IMR-90 (cell line): ENCODE measurements at regions not wholly inside any gene's neighbourhood (a gene's known extent, or its start where the extent isn't known, plus 50 kb on each side); places are given as distances from the start of the nearest gene placed in this dataset.

Source experiments
- ATAC-seq: fragments of 200-7000 bp; cut with Tn5 transposase; 2 replicates; pipeline ENCODE4 v1.9.1; 2020; ENCODE audit warnings: low read depth, mild to moderate bottlenecking, moderate library complexity
- BruUV-seq: library from RNA; stranded (reverse); fragments of 400-500 nt; replicated peaks from 2 replicates; lab custom pipeline; 2021; lab: Mats Ljungman, UMichigan
- CTCF ChIA-PET: fragments of 300-600 bp; formaldehyde crosslinking; extraction: SDS; loops from one replicate; lab custom pipeline; 2021; ENCODE audit warnings: antibody characterized with exemption; lab: Yijun Ruan, JAX
- POLR2A ChIA-PET: fragments of 300-600 bp; sonication (Branson Sonifier 250); formaldehyde crosslinking; loops from one replicate; lab custom pipeline; 2022; ENCODE audit warnings: antibody characterized with exemption; ENCODE audit not compliant: unreplicated experiment; lab: Charles Lee
- DNase-seq: peaks from one replicate; pipeline ENCODE4 v3.0.0; 2013
- H2AFZ ChIP-seq: replicated peaks from 2 replicates; pipeline ENCODE3; 2013; ENCODE audit warnings: low read length, mild to moderate bottlenecking; ENCODE audit not compliant: poor library complexity
- H2AK5ac ChIP-seq: 2 replicates; pipeline ENCODE4 v1.6.1; 2013; ENCODE audit warnings: low read depth, low read length, inconsistent platforms
- H2AK9ac ChIP-seq: replicated peaks from 2 replicates; pipeline ENCODE3; 2013; ENCODE audit warnings: mild to moderate bottlenecking, low read depth, low read length, moderate library complexity; ENCODE audit not compliant: poor library complexity
- H2BK120ac ChIP-seq: 2 replicates; pipeline ENCODE4 v1.6.1; 2013; ENCODE audit warnings: low read depth, low read length, inconsistent platforms
- H2BK15ac ChIP-seq: 3 replicates; pipeline ENCODE4 v1.6.1; 2013; ENCODE audit warnings: low read depth, low read length, inconsistent platforms
- H2BK20ac ChIP-seq: 2 replicates; pipeline ENCODE4 v1.6.1; 2013; ENCODE audit warnings: low read depth, mild to moderate bottlenecking, inconsistent platforms, low read length, moderate library complexity
- H2BK5ac ChIP-seq: 2 replicates; pipeline ENCODE4 v1.6.1; 2013; ENCODE audit warnings: mild to moderate bottlenecking, low read depth, low read length, inconsistent platforms; ENCODE audit not compliant: poor library complexity, severe bottlenecking
- H3K14ac ChIP-seq: replicated peaks from 2 replicates; pipeline ENCODE4 v1.6.1; 2013; ENCODE audit warnings: low read depth, low read length, inconsistent platforms
- H3K18ac ChIP-seq: 2 replicates; pipeline ENCODE4 v1.6.1; 2013; ENCODE audit warnings: low read depth, low read length, control low read depth
- H3K23ac ChIP-seq: 2 replicates; pipeline ENCODE4 v1.6.1; 2013; ENCODE audit warnings: low read depth, low read length, inconsistent platforms
- H3K27ac ChIP-seq: 2 replicates; pipeline ENCODE4 v1.5.1; 2013; ENCODE audit warnings: mild to moderate bottlenecking, control low read depth, low read length; ENCODE audit not compliant: insufficient read depth
- H3K27me3 ChIP-seq: 2 replicates; pipeline ENCODE4 v1.6.1; 2013; ENCODE audit warnings: low read length; ENCODE audit not compliant: control insufficient read depth, insufficient read depth
- H3K36me3 ChIP-seq: 2 replicates; pipeline ENCODE4 v1.6.1; 2013; ENCODE audit warnings: low read length, mixed read lengths; ENCODE audit not compliant: control insufficient read depth, insufficient read depth
- H3K4ac ChIP-seq: 2 replicates; pipeline ENCODE4 v1.6.1; 2013; ENCODE audit warnings: low read depth, low read length, inconsistent platforms
- H3K4me1 ChIP-seq: 2 replicates; pipeline ENCODE4 v1.6.1; 2013; ENCODE audit warnings: low read length, mixed read lengths; ENCODE audit not compliant: control insufficient read depth, insufficient read depth
- H3K4me2 ChIP-seq: 2 replicates; pipeline ENCODE4 v1.6.1; 2013; ENCODE audit warnings: low read depth, mild to moderate bottlenecking, control low read depth, low read length, moderate library complexity
- H3K4me3 ChIP-seq: 2 replicates; pipeline ENCODE4 v1.5.1; 2013; ENCODE audit warnings: low read depth, mild to moderate bottlenecking, control low read depth, low read length, moderate library complexity; ENCODE audit not compliant: insufficient read depth
- H3K56ac ChIP-seq: 2 replicates; pipeline ENCODE4 v1.6.1; 2013; ENCODE audit warnings: low read length, inconsistent platforms; ENCODE audit not compliant: insufficient read depth; ENCODE audit errors: extremely low read depth
- H3K79me1 ChIP-seq, 2 experiments: 2 replicates each; pipeline ENCODE4 v1.6.1; 2013; ENCODE audit warnings: low read length in 2 of 2, inconsistent platforms in 1 of 2, low read depth in 1 of 2
- H3K9ac ChIP-seq: 2 replicates; pipeline ENCODE4 v1.6.1; 2013; ENCODE audit warnings: low read depth, low read length, control low read depth
- H3K9me1 ChIP-seq: 2 replicates; pipeline ENCODE4 v1.6.1; 2013; ENCODE audit warnings: low read length, inconsistent platforms; ENCODE audit not compliant: insufficient read depth
- H3K9me3 ChIP-seq: 2 replicates; pipeline ENCODE4 v1.6.1; 2013; ENCODE audit warnings: low read length; ENCODE audit not compliant: control insufficient read depth, insufficient read depth
- H4K20me1 ChIP-seq: 2 replicates; pipeline ENCODE4 v1.6.1; 2013; ENCODE audit warnings: low read length, inconsistent platforms; ENCODE audit not compliant: insufficient read depth
- H4K5ac ChIP-seq: 2 replicates; pipeline ENCODE4 v1.6.1; 2013; ENCODE audit warnings: mild to moderate bottlenecking, low read depth, low read length, control low read depth
- H4K8ac ChIP-seq, 2 experiments: 2 replicates each; pipeline ENCODE4 v1.6.1; 2013; ENCODE audit warnings: low read depth in 2 of 2, low read length in 2 of 2, control low read depth in 1 of 2, inconsistent platforms in 1 of 2
- H4K91ac ChIP-seq: 2 replicates; pipeline ENCODE4 v1.6.1; 2013; ENCODE audit warnings: low read depth, low read length, inconsistent platforms; ENCODE audit not compliant: insufficient read depth
- BHLHE40 ChIP-seq: fragments of 150-350 bp; IDR thresholded peaks from 2 replicates; pipeline ENCODE4 v1.6.1; 2016; ENCODE audit warnings: mild to moderate bottlenecking, low read depth, low read length
- CEBPB ChIP-seq: IDR thresholded peaks from 2 replicates; pipeline ENCODE4 v1.6.1; 2012; ENCODE audit warnings: low read depth, low read length, improper control_type of control experiment
- CHD1 ChIP-seq: IDR thresholded peaks from 2 replicates; pipeline ENCODE4 v1.6.1; 2012; ENCODE audit warnings: low read depth, low read length, improper control_type of control experiment
- CTCF ChIP-seq: conservative IDR thresholded peaks from 2 replicates; pipeline ENCODE4 v1.5.1; 2012; ENCODE audit warnings: mild to moderate bottlenecking, low read depth, low read length, improper control_type of control experiment
- FOS ChIP-seq: fragments of 150-350 bp; IDR thresholded peaks from 2 replicates; pipeline ENCODE4 v1.6.1; 2016; ENCODE audit warnings: low read depth, low read length
- MAFK ChIP-seq: IDR thresholded peaks from 2 replicates; pipeline ENCODE4 v1.6.1; 2012; ENCODE audit warnings: low read depth, low read length, improper control_type of control experiment
- MAZ ChIP-seq: IDR thresholded peaks from 2 replicates; pipeline ENCODE4 v1.6.1; 2012; ENCODE audit warnings: low read depth, mild to moderate bottlenecking, low read length, improper control_type of control experiment, moderate library complexity, borderline replicate concordance
- MXI1 ChIP-seq: IDR thresholded peaks from 2 replicates; pipeline ENCODE4 v1.6.1; 2012; ENCODE audit warnings: low read depth, mild to moderate bottlenecking, low read length, moderate library complexity, borderline replicate concordance
- NFE2L2 ChIP-seq: fragments of 150-350 bp; IDR thresholded peaks from 2 replicates; pipeline ENCODE4 v1.6.1; 2016; ENCODE audit warnings: low read depth, mild to moderate bottlenecking, low read length
- POLR2A ChIP-seq: IDR thresholded peaks from 2 replicates; pipeline ENCODE4 v1.6.1; 2012; ENCODE audit warnings: mild to moderate bottlenecking, low read depth, low read length
- RAD21 ChIP-seq: IDR thresholded peaks from 2 replicates; pipeline ENCODE4 v1.6.1; 2012; ENCODE audit warnings: low read length, improper control_type of control experiment
- RCOR1 ChIP-seq: IDR thresholded peaks from 2 replicates; pipeline ENCODE4 v1.6.1; 2012; ENCODE audit warnings: mild to moderate bottlenecking, low read length, improper control_type of control experiment; ENCODE audit not compliant: insufficient replicate concordance
- RFX5 ChIP-seq: IDR thresholded peaks from 2 replicates; pipeline ENCODE4 v1.8.0; 2012; ENCODE audit warnings: low read depth, mild to moderate bottlenecking, low read length, moderate library complexity
- SMC3 ChIP-seq: fragments of 150-350 bp; IDR thresholded peaks from 2 replicates; pipeline ENCODE4 v1.6.1; 2016; ENCODE audit warnings: low read depth, mild to moderate bottlenecking, antibody characterized with exemption, low read length, moderate library complexity
- WGBS, 2 experiments: methylation state at CpG; one replicate each; pipeline versions ENCODE4 v1.1.5 to v1.1.7; 2013; ENCODE audit warnings: missing lambda C conversion rate in 2 of 2; ENCODE audit not compliant: insufficient read length in 1 of 2; ENCODE audit errors: extremely low coverage in 2 of 2; 5-methylcytosine and 5-hydroxymethylcytosine counted together
- dilution Hi-C: fragments of 300-500 bp; cut with HindIII; formaldehyde crosslinking; loops from one replicate; pipeline ENCODE4 v1.14.3; 2018; ENCODE audit warnings: low sequenced_read_pairs; ENCODE audit not compliant: unreplicated experiment
- in situ Hi-C: fragments of 300-500 bp; cut with MboI; formaldehyde crosslinking; loops from 3 replicates; pipeline ENCODE4 v1.14.3; 2019; ENCODE audit warnings: low sequenced_read_pairs, inconsistent platforms, mixed read lengths
- intact Hi-C: fragments of 100-400 bp; cut with micrococcal nuclease; formaldehyde crosslinking; loops from 2 replicates; pipeline ENCODE4 v1.10.0; 2022
- TF ChIP-seq, protein P1 (sequence below): fragments of 150-350 bp; IDR thresholded peaks from 2 replicates; pipeline ENCODE4 v1.6.1; 2017; ENCODE audit warnings: mild to moderate bottlenecking, antibody characterized with exemption, low read length, low read depth
- TF ChIP-seq, protein P2 (sequence below): fragments of 150-350 bp; IDR thresholded peaks from 2 replicates; pipeline ENCODE4 v1.6.1; 2016; ENCODE audit warnings: low read depth, mild to moderate bottlenecking, low read length, moderate library complexity, borderline replicate concordance

- no peak for ATAC-seq
- no peak overlapping the region for H2BK20ac ChIP-seq
- H2AK9ac ChIP-seq = no peak overlapping the region
- dilution Hi-C loops = no loop called here
- no peak overlapping the region for H3K56ac ChIP-seq
- no peak overlapping the region for H2AK5ac ChIP-seq
- no peaks in the 10 kb centered on the region for H4K20me1 ChIP-seq
- WGBS, 2 experiments = 55% methylated on average over 4 of the region's 6 CpGs; no CpG with 5 or more reads in 1 of the 2 experiments
- in situ Hi-C loops = no loop called here
- no peak overlapping the region for H2BK5ac ChIP-seq
- H3K9me3 ChIP-seq = no peaks in the 10 kb centered on the region
- no peak overlapping the region for H3K27ac ChIP-seq
- no peak overlapping the region for H3K4me2 ChIP-seq
- ChIA-PET POLR2A (no interaction called here), CTCF (no interaction called here)
- no peak overlapping the region for H2BK120ac ChIP-seq
- no peak overlapping the region for H3K23ac ChIP-seq
- H4K5ac ChIP-seq = no peak overlapping the region
- intact Hi-C loops = no loop called here
- peaks cover 4% of the 10 kb centered on the region for H3K27me3 ChIP-seq
- H3K36me3 ChIP-seq = no peaks in the 10 kb centered on the region
- H3K9ac ChIP-seq = no peak overlapping the region
- no peaks in the 10 kb centered on the region for H3K9me1 ChIP-seq
- H3K14ac ChIP-seq = no peak overlapping the region
- H3K18ac ChIP-seq = no peak overlapping the region
- H2BK15ac ChIP-seq = no peak overlapping the region
- no peak overlapping the region for H4K8ac ChIP-seq
- no peak overlapping the region for H4K91ac ChIP-seq
- peaks cover 2% of the 10 kb centered on the region; the same call in 1 of the 2 replicates for H3K4me1 ChIP-seq
- TF ChIP-seq BHLHE40 (no peak), RAD21 (no peak), RFX5 (no peak), NFE2L2 (no peak), CHD1 (no peak), POLR2A (no peak), SMC3 (no peak), CTCF (no peak), FOS (no peak), MXI1 (no peak), CEBPB (no peak), MAFK (no peak), RCOR1 (no peak), MAZ (no peak)
- TF ChIP-seq, protein P1, sequence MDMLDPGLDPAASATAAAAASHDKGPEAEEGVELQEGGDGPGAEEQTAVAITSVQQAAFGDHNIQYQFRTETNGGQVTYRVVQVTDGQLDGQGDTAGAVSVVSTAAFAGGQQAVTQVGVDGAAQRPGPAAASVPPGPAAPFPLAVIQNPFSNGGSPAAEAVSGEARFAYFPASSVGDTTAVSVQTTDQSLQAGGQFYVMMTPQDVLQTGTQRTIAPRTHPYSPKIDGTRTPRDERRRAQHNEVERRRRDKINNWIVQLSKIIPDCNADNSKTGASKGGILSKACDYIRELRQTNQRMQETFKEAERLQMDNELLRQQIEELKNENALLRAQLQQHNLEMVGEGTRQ = no peak
- TF ChIP-seq, protein P2, sequence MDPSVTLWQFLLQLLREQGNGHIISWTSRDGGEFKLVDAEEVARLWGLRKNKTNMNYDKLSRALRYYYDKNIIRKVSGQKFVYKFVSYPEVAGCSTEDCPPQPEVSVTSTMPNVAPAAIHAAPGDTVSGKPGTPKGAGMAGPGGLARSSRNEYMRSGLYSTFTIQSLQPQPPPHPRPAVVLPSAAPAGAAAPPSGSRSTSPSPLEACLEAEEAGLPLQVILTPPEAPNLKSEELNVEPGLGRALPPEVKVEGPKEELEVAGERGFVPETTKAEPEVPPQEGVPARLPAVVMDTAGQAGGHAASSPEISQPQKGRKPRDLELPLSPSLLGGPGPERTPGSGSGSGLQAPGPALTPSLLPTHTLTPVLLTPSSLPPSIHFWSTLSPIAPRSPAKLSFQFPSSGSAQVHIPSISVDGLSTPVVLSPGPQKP = no peak
- no TSS peak for BruUV-seq
- H3K4ac ChIP-seq = no peak overlapping the region
- no peak for DNase-seq
- H2AFZ ChIP-seq = no peak overlapping the region
- H3K79me1 ChIP-seq = no peaks in the 10 kb centered on the region
- H3K4me3 ChIP-seq = no peak overlapping the region
Measured at GRCh38 chr6:154572556-154572955, 62.1 kb upstream of the CNKSR3 start.
